ENCODE measurements at regions not wholly inside any gene's neighbourhood (a gene's known extent, or its start where the extent isn't known, plus 50 kb on each side); places are given as distances from the start of the nearest gene placed in this dataset.

DNA sequence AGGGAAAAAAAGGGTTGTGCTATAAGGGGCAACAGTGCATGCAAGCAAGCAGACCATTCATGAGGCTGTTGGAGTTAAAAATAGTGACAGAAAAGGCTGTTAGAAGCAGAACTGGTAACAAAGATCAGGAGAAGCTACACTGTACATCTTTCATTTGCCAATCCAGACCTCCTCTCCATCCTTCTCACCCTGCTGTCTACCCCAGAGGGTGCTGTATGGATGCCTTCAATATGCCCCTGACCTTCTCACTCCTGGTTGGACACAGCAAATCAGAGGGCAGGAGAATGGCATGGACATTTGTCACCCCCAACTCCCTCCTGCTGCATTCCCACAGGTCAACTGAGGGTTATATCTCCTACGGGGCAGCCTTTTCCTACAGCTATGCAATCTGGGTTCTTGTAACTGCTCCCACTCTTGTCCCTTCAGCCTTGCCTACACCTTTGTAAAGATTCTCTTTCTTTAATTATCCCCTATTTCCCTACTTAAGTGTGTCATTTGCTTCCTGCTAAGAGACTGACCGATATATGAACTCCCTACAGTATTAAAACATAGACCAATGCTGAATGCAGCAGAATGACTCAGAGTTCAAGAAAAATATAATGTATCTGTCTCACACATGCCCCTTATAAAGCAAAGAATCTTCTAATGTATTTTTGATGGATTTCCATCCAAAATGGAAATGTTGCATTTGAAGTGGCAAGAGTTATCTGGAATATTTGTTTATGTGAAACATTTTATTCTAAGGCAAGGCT, 169.2 kb upstream of the NCKAP5 start:
- Histone ChIP-seq H2AFZ (ENCODE audit: low read depth, low read length) (no peak overlapping the region), H3K79me2 (ENCODE audit: low read length) (no peaks in the 10 kb centered on the region), H3K9ac (ENCODE audit: low read length) (no peak overlapping the region), H3K9me3 (ENCODE audit: insufficient read depth, low read length) (no peaks in the 10 kb centered on the region), H3K36me3 (replicated peaks; ENCODE audit: low read depth, low read length) (no peaks in the 10 kb centered on the region), H4K20me1 (ENCODE audit: insufficient read depth, low read length) (no peaks in the 10 kb centered on the region), H3K4me3 (ENCODE audit: low read length) (no peak overlapping the region), H3K27me3 (ENCODE audit: low read depth, low read length) (0 out of 2 replicates have a peak, but pooled peaks cover 10% of the 10 kb centered on the region), H3K4me1 (ENCODE audit: low read length) (no peaks in the 10 kb centered on the region), H3K27ac (ENCODE audit: low read length) (no peak overlapping the region), H3K4me2 (ENCODE audit: low read length) (no peak overlapping the region)
- TF ChIP-seq, protein P1, sequence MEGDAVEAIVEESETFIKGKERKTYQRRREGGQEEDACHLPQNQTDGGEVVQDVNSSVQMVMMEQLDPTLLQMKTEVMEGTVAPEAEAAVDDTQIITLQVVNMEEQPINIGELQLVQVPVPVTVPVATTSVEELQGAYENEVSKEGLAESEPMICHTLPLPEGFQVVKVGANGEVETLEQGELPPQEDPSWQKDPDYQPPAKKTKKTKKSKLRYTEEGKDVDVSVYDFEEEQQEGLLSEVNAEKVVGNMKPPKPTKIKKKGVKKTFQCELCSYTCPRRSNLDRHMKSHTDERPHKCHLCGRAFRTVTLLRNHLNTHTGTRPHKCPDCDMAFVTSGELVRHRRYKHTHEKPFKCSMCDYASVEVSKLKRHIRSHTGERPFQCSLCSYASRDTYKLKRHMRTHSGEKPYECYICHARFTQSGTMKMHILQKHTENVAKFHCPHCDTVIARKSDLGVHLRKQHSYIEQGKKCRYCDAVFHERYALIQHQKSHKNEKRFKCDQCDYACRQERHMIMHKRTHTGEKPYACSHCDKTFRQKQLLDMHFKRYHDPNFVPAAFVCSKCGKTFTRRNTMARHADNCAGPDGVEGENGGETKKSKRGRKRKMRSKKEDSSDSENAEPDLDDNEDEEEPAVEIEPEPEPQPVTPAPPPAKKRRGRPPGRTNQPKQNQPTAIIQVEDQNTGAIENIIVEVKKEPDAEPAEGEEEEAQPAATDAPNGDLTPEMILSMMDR (IDR thresholded peaks at IDR 0.05; ENCODE audit: low read depth, low read length), result no peak

GRCh38 chr2:133739039-133739438, 170.8 kb upstream of the NCKAP5 start:
- Histone ChIP-seq H2AFZ (ENCODE audit: low read depth, low read length) (no peak overlapping the region), H3K79me2 (ENCODE audit: low read length) (no peaks in the 10 kb centered on the region), H3K4me3 (ENCODE audit: low read length) (no peak overlapping the region), H3K4me1 (ENCODE audit: low read length) (no peaks in the 10 kb centered on the region), H3K9me3 (ENCODE audit: insufficient read depth, low read length) (no peaks in the 10 kb centered on the region), H3K36me3 (replicated peaks; ENCODE audit: low read depth, low read length) (no peaks in the 10 kb centered on the region), H3K27me3 (ENCODE audit: low read depth, low read length) (0 out of 2 replicates have a peak, but pooled peaks cover 10% of the 10 kb centered on the region), H4K20me1 (ENCODE audit: insufficient read depth, low read length) (no peaks in the 10 kb centered on the region), H3K9ac (ENCODE audit: low read length) (no peak overlapping the region), H3K27ac (ENCODE audit: low read length) (no peak overlapping the region), H3K4me2 (ENCODE audit: low read length) (no peak overlapping the region)
- TF ChIP-seq EZH2phosphoT487 (IDR thresholded peaks at IDR 0.05; ENCODE audit: low read depth), result no peak
- TF ChIP-seq, protein P1 (IDR thresholded peaks at IDR 0.05; ENCODE audit: low read depth, low read length), result no peak

DNA sequence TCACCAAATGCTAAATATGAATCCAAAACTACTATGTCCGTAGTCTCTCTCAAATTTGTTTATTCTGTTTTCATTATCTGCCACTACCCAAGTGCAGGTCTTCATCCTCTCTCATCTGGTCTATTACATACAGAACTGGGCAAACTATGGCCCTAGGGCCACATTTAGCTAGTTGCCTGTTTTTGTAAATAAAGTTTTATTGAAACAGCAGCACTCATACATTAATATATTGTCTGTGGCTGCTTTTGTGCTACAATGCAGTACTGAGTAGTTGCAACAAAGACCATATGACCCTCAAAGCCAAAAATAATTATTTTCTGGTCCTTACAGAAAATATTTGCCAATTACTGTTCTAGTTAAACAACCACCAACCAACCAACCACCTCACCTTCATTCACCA, 172.2 kb upstream of the NCKAP5 start:
- no peaks in the 10 kb centered on the region for H4K20me1 ChIP-seq (ENCODE audit: insufficient read depth, low read length)
- H3K4me1 ChIP-seq (ENCODE audit: low read length), result no peaks in the 10 kb centered on the region
- H3K4me2 ChIP-seq (ENCODE audit: low read length), result no peak overlapping the region
- no peaks in the 10 kb centered on the region for H3K79me2 ChIP-seq (ENCODE audit: low read length)
- 0 out of 2 replicates have a peak, but pooled peaks cover 10% of the 10 kb centered on the region for H3K27me3 ChIP-seq (ENCODE audit: low read depth, low read length)
- H3K9ac ChIP-seq (ENCODE audit: low read length), result no peak overlapping the region
- H3K9me3 ChIP-seq (ENCODE audit: insufficient read depth, low read length), result no peaks in the 10 kb centered on the region
- H2AFZ ChIP-seq (ENCODE audit: low read depth, low read length), result no peak overlapping the region
- no peaks in the 10 kb centered on the region for H3K36me3 ChIP-seq (replicated peaks; ENCODE audit: low read depth, low read length)
- no peak overlapping the region for H3K27ac ChIP-seq (ENCODE audit: low read length)
- H3K4me3 ChIP-seq (ENCODE audit: low read length), result no peak overlapping the region
- TF ChIP-seq, protein P1 (IDR thresholded peaks at IDR 0.05; ENCODE audit: low read depth, low read length), result no peak
- TF ChIP-seq EZH2phosphoT487 (IDR thresholded peaks at IDR 0.05; ENCODE audit: low read depth), result no peak

DNA sequence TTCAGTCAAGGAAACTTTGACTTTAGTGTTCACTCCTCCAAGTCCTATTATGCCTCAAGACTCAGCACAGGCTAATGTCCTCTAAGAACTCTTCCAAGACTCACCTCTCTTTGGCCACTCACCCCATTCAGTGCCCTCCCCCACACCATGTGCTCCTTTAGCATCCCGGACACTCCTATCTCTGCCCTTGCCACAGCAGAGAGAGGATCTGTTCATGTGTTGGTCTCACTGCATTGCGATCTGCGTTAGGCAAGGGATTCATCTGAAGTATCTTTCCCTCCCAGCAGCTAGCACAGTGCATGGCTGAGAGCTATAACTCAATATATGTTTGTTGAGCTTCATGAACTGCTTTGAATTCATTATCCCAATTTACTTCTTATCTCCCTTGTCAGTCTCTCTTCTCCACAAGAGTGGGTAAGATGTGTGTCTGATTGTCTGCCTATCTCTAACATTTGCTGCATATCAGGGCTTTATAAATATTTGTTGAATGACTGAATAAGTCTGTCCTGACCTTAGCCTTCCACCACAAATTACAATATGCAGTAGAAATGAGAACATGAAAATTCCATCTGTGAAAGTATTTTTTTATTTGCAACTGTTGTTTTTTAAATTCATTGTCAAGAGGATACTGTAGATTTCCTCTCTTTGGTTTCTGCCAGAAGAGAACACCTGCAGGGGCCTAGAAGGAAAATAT, 179.9 kb upstream of the NCKAP5 start:
- no peak overlapping the region for H3K4me3 ChIP-seq (ENCODE audit: low read length)
- no peaks in the 10 kb centered on the region for H3K9me3 ChIP-seq (ENCODE audit: insufficient read depth, low read length)
- H3K4me2 ChIP-seq (ENCODE audit: low read length), result no peak overlapping the region
- H3K79me2 ChIP-seq (ENCODE audit: low read length), result no peaks in the 10 kb centered on the region
- H4K20me1 ChIP-seq (ENCODE audit: insufficient read depth, low read length), result no peaks in the 10 kb centered on the region
- no peaks in the 10 kb centered on the region for H3K36me3 ChIP-seq (replicated peaks; ENCODE audit: low read depth, low read length)
- no peak for TF ChIP-seq EZH2phosphoT487 (IDR thresholded peaks at IDR 0.05; ENCODE audit: low read depth)
- TF ChIP-seq, protein P1 (IDR thresholded peaks at IDR 0.05; ENCODE audit: low read depth, low read length), result no peak
- H3K4me1 ChIP-seq (ENCODE audit: low read length), result no peaks in the 10 kb centered on the region
- no peak overlapping the region for H2AFZ ChIP-seq (ENCODE audit: low read depth, low read length)
- H3K9ac ChIP-seq (ENCODE audit: low read length), result no peak overlapping the region
- 0 out of 2 replicates have a peak, but pooled peaks cover 3% of the 10 kb centered on the region for H3K27me3 ChIP-seq (ENCODE audit: low read depth, low read length)
- no peak overlapping the region for H3K27ac ChIP-seq (ENCODE audit: low read length)

All from OCI-LY3 (cell line).